ENCODE measurements at regions not wholly inside any gene's neighbourhood (a gene's known extent, or its start where the extent isn't known, plus 50 kb on each side); places are given as distances from the start of the nearest gene placed in this dataset.

- TF ChIP-seq CTCF (conservative IDR thresholded peaks at IDR 0.05; ENCODE audit: low read depth in 2 of 2): no peak
- no peak for TF ChIP-seq POLR2AphosphoS5 (IDR thresholded peaks at IDR 0.05; ENCODE audit: low read depth)
- no peak for TF ChIP-seq EZH2 (IDR thresholded peaks at IDR 0.05; ENCODE audit: low read depth, unreplicated experiment)
- TF ChIP-seq JUNB (IDR thresholded peaks at IDR 0.05; ENCODE audit: unreplicated experiment): no peak
- no peak for TF ChIP-seq CREB1 (CRISPR knock-in tag; IDR thresholded peaks at IDR 0.05; ENCODE audit: low read depth)
These were observed 93.0 kb upstream of the CEP85L start for GRCh38 chr6:118744261-118744941.
